Fibroblast of skin of right quadriceps (primary cell): ENCODE measurements at regions not wholly inside any gene's neighbourhood (a gene's known extent, or its start where the extent isn't known, plus 50 kb on each side); places are given as distances from the start of the nearest gene placed in this dataset.
A peak's percentile ranks its signal among the peaks of the same experiment; 100 is the strongest.
"Not testable (repeated sequence)": the region's sequence is repeated elsewhere in the genome, so short reads cannot be mapped to it uniquely, and the experiment has no call there.

Experiments used
- DNase-seq: peaks from one replicate; pipeline ENCODE4 v3.0.0-alpha.2; 2013

- DNase-seq = no peak
Observed at GRCh38 chr1:164337885-164338284, 221.1 kb upstream of the PBX1 start.

- DNase-seq = no peak
Observed at GRCh38 chr1:164343189-164343588, 215.8 kb upstream of the PBX1 start.

- no peak for DNase-seq
Observed at GRCh38 chr1:164347980-164348379, 211.0 kb upstream of the PBX1 start.

- DNase-seq = no peak
Observed at GRCh38 chr1:164356511-164356910, 202.5 kb upstream of the PBX1 start.

GRCh38 chr1:164360265-164360664 lies 198.7 kb upstream of the PBX1 start:
- DNase-seq = no peak

- DNase-seq = no peak
Observed at GRCh38 chr1:164361927-164362326, 197.1 kb upstream of the PBX1 start.

GRCh38 chr1:164363980-164364379 lies 195.0 kb upstream of the PBX1 start:
- DNase-seq = no peak

- DNase-seq = no peak
Observed at GRCh38 chr1:164366014-164366413, 193.0 kb upstream of the PBX1 start.

GRCh38 chr1:164369698-164370365 lies 189.2 kb upstream of the PBX1 start:
- peak; percentile 19 for DNase-seq

GRCh38 chr1:164380893-164381292 lies 178.1 kb upstream of the PBX1 start:
- peak; percentile 84 for DNase-seq

- no peak for DNase-seq
Observed at GRCh38 chr1:164382384-164382783, 176.6 kb upstream of the PBX1 start.

- no peak for DNase-seq
Observed at GRCh38 chr1:164384262-164384661, 174.7 kb upstream of the PBX1 start.

- no peak for DNase-seq
Observed at GRCh38 chr1:164417016-164417704, 141.8 kb upstream of the PBX1 start.

- DNase-seq = peak; percentile 8
Observed at GRCh38 chr1:164423136-164423535, 135.8 kb upstream of the PBX1 start.

- DNase-seq = no peak
Observed at GRCh38 chr1:164433141-164433817, 125.7 kb upstream of the PBX1 start.

- no peak for DNase-seq
Observed at GRCh38 chr1:164433818-164434170, 125.2 kb upstream of the PBX1 start.

- DNase-seq = peak; percentile 26
Observed at GRCh38 chr1:164440232-164440631, 118.8 kb upstream of the PBX1 start.

GRCh38 chr1:164443166-164443565 lies 115.8 kb upstream of the PBX1 start:
- DNase-seq = no peak

GRCh38 chr1:164443836-164444235 lies 115.1 kb upstream of the PBX1 start:
- DNase-seq = no peak

- no peak for DNase-seq
Observed at GRCh38 chr1:164446020-164446419, 113.0 kb upstream of the PBX1 start.

GRCh38 chr1:164452549-164452948 lies 106.4 kb upstream of the PBX1 start:
- DNase-seq = no peak

GRCh38 chr1:164456272-164456671 lies 102.7 kb upstream of the PBX1 start:
- no peak for DNase-seq

GRCh38 chr1:164459176-164459575 lies 99.8 kb upstream of the PBX1 start:
- DNase-seq = not testable (repeated sequence)

- no peak for DNase-seq
Observed at GRCh38 chr1:164466001-164466421, 93.0 kb upstream of the PBX1 start.
